GM23248 (cell line): ENCODE measurements at regions not wholly inside any gene's neighbourhood (a gene's known extent, or its start where the extent isn't known, plus 50 kb on each side); places are given as distances from the start of the nearest gene placed in this dataset.

Source experiments
- EZH2 ChIP-seq: fragments of 200-600 bp; sonication (generic); IDR thresholded peaks from 2 replicates; pipeline ENCODE4 v1.6.1; 2018; ENCODE audit warnings: antibody characterized with exemption, mild to moderate bottlenecking; ENCODE audit not compliant: insufficient read depth, poor library complexity, severe bottlenecking
- EZH2phosphoT487 ChIP-seq: fragments of 200-600 bp; sonication (generic); IDR thresholded peaks from 2 replicates; pipeline ENCODE4 v1.6.1; 2018; ENCODE audit warnings: antibody characterized with exemption, moderate library complexity, mild to moderate bottlenecking, low read depth; ENCODE audit not compliant: insufficient read depth

GRCh38 chr14:94710731-94711130 lies 59.2 kb downstream of the GSC start:
- TF ChIP-seq EZH2phosphoT487, result no peak
- no peak for TF ChIP-seq EZH2
